ENCODE measurements at regions not wholly inside any gene's neighbourhood (a gene's known extent, or its start where the extent isn't known, plus 50 kb on each side); places are given as distances from the start of the nearest gene placed in this dataset.
"Not testable (repeated sequence)": the region's sequence is repeated elsewhere in the genome, so short reads cannot be mapped to it uniquely, and the experiment has no call there.

GRCh38 chr4:189874591-189874990 is 66.1 kb upstream of the FRG1 start:
- WGBS, 2 donors: 72 to 79% methylated on average over 2 of the region's 2 CpGs

DNA sequence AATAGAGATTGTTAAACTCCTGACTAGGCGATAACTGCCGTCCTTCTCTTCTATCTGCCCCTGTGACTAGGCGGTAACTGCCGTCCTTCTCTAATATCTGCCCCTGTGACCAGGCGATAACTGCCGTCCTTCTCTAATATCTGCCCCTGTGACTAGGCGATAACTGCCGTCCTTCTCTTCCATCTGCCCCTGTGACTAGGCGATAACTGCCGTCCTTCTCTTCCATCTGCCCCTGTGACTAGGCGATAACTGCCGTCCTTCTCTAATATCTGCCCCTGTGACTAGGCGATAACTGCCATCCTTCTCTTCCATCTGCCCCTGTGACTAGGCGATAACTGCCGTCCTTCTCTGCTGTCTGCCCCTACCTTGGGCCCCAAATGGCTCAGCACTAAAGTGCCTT is 59.5 kb upstream of the FRG1 start:
- DNase-seq: peak in 5 of 6 donors; percentile 7 to 65 (median 37)
- H3K27ac ChIP-seq; FAIRE-seq; H3K4me3 ChIP-seq; H3K4me1 ChIP-seq; H3K36me3 ChIP-seq; intact Hi-C loops (cut with DNase I); ATAC-seq; H3K9me3 ChIP-seq; H3K27me3 ChIP-seq: not testable (repeated sequence)
- 84 to 89% methylated on average over 15 of the region's 15 CpGs for WGBS, 2 donors

More at GRCh38 chr4:189874591-189874990, 66.1 kb upstream of the FRG1 start:
- ATAC-seq (no peak), DNase-seq (no peak), FAIRE-seq (no peak)
- Histone ChIP-seq H3K36me3 (no peaks in the 10 kb centered on the region), H3K27me3 (no peaks in the 10 kb centered on the region), H3K4me3 (no peak overlapping the region), H3K27ac (no peak overlapping the region), H3K4me1 (no peaks in the 10 kb centered on the region), H3K9me3 (no peaks in the 10 kb centered on the region)
- no peak for TF ChIP-seq CTCF (IDR thresholded peaks at IDR 0.05)
- intact Hi-C loops (cut with DNase I): no loop called here

GRCh38 chr4:189888407-189888806 is 52.3 kb upstream of the FRG1 start:
- intact Hi-C loops (cut with DNase I); ATAC-seq; H3K4me1 ChIP-seq; H3K4me3 ChIP-seq; H3K27ac ChIP-seq; H3K36me3 ChIP-seq; H3K27me3 ChIP-seq; H3K9me3 ChIP-seq; FAIRE-seq; DNase-seq: not testable (repeated sequence)
- WGBS, 2 donors: 63 to 70% methylated on average over 4 of the region's 4 CpGs

Measured in pancreas (tissue), 10 donors.